Keratinocyte (primary cell): ENCODE measurements at regions not wholly inside any gene's neighbourhood (a gene's known extent, or its start where the extent isn't known, plus 50 kb on each side); places are given as distances from the start of the nearest gene placed in this dataset.

Experiments
- DNase-seq: peaks from one replicate; pipeline ENCODE4 v3.0.0-alpha.2; 2011; ENCODE audit warnings: low read depth, missing footprints, low spot score
- FAIRE-seq: peaks from 2 replicates; lab custom pipeline; 2011; peaks lifted over from hg19 to GRCh38; lab: Jason Lieb, UNC
- H2AFZ ChIP-seq: 2 replicates; pipeline ENCODE4 v1.6.0; 2012; ENCODE audit warnings: low read length, control low read depth, inconsistent platforms; ENCODE audit not compliant: control insufficient read depth
- H3K27ac ChIP-seq: 2 replicates; pipeline ENCODE4 v1.5.1; 2011; ENCODE audit warnings: low read length; ENCODE audit not compliant: control insufficient read depth, insufficient read depth
- H3K27me3 ChIP-seq: 3 replicates; pipeline ENCODE4 v1.6.0; 2011; ENCODE audit warnings: low read length; ENCODE audit not compliant: control insufficient read depth, insufficient read depth; ENCODE audit errors: extremely low read depth
- H3K36me3 ChIP-seq, 2 experiments: 2 replicates in 1 of 2; 3 replicates in 1 of 2; pipeline ENCODE4 v1.5.1; 2011; ENCODE audit warnings: low read length in 2 of 2, mild to moderate bottlenecking in 1 of 2; ENCODE audit not compliant: control insufficient read depth in 2 of 2, insufficient read depth in 2 of 2; ENCODE audit errors: extremely low read depth in 1 of 2
- H3K4me1 ChIP-seq: 3 replicates; pipeline ENCODE4 v1.5.1; 2011; ENCODE audit warnings: low read length; ENCODE audit not compliant: control insufficient read depth, insufficient read depth; ENCODE audit errors: extremely low read depth
- H3K4me2 ChIP-seq: 3 replicates; pipeline ENCODE4 v1.6.0; 2011; ENCODE audit warnings: low read depth, low read length; ENCODE audit not compliant: control insufficient read depth, insufficient read depth; ENCODE audit errors: extremely low read depth
- H3K4me3 ChIP-seq, 3 experiments: fragments of 200-600 bp in 1 of 3; sonication (generic) in 1 of 3; 2 replicates in 2 of 3; 3 replicates in 1 of 3; pipeline ENCODE4 v1.5.1; 2011 to 2016; ENCODE audit warnings: low read length in 3 of 3, mild to moderate bottlenecking in 3 of 3, control low read depth in 2 of 3, inconsistent platforms in 1 of 3, low read depth in 1 of 3, mixed read lengths in 1 of 3, mixed run types in 1 of 3, moderate library complexity in 1 of 3; ENCODE audit not compliant: control insufficient read depth in 2 of 3, insufficient read depth in 2 of 3; ENCODE audit errors: extremely low read depth in 1 of 3
- H3K79me2 ChIP-seq: 2 replicates; pipeline ENCODE4 v1.6.0; 2012; ENCODE audit warnings: low read length; ENCODE audit not compliant: control insufficient read depth, insufficient read depth
- H3K9ac ChIP-seq: 3 replicates; pipeline ENCODE4 v1.6.0; 2011; ENCODE audit warnings: low read length; ENCODE audit not compliant: control insufficient read depth, insufficient read depth; ENCODE audit errors: extremely low read depth
- H3K9me1 ChIP-seq: 3 replicates; pipeline ENCODE4 v1.6.0; 2011; ENCODE audit warnings: low read length; ENCODE audit not compliant: control insufficient read depth, insufficient read depth; ENCODE audit errors: extremely low read depth
- H3K9me3 ChIP-seq: 2 replicates; pipeline ENCODE4 v1.5.1; 2012; ENCODE audit warnings: low read depth, low read length; ENCODE audit not compliant: control insufficient read depth
- H4K20me1 ChIP-seq: 3 replicates; pipeline ENCODE4 v1.6.0; 2011; ENCODE audit warnings: low read length; ENCODE audit not compliant: control insufficient read depth, insufficient read depth; ENCODE audit errors: extremely low read depth
- EZH2 ChIP-seq: IDR thresholded peaks from one replicate; pipeline ENCODE4 v1.6.1; 2012; ENCODE audit warnings: inconsistent platforms, mild to moderate bottlenecking, low read length, moderate library complexity
- dilution Hi-C: fragments of 300-500 bp; cut with MboI; formaldehyde crosslinking; loops from one replicate; pipeline ENCODE4 v1.7.0; 2020; ENCODE audit warnings: low sequenced_read_pairs; ENCODE audit not compliant: extremely low pct_ligation_motif_present
- TF ChIP-seq, protein P1 (sequence below), 3 experiments: IDR thresholded peaks in 1 of 3; conservative IDR thresholded peaks in 1 of 3; optimal IDR thresholded peaks in 1 of 3; 2 replicates in 2 of 3; 3 replicates in 1 of 3; pipeline versions ENCODE3 to v1.5.1; 2011; ENCODE audit warnings: low read length in 3 of 3, mild to moderate bottlenecking in 3 of 3, moderate library complexity in 2 of 3, control low read depth in 1 of 3, inconsistent platforms in 1 of 3; ENCODE audit not compliant: insufficient read depth in 2 of 3; ENCODE audit errors: extremely low read depth in 1 of 3

DNA sequence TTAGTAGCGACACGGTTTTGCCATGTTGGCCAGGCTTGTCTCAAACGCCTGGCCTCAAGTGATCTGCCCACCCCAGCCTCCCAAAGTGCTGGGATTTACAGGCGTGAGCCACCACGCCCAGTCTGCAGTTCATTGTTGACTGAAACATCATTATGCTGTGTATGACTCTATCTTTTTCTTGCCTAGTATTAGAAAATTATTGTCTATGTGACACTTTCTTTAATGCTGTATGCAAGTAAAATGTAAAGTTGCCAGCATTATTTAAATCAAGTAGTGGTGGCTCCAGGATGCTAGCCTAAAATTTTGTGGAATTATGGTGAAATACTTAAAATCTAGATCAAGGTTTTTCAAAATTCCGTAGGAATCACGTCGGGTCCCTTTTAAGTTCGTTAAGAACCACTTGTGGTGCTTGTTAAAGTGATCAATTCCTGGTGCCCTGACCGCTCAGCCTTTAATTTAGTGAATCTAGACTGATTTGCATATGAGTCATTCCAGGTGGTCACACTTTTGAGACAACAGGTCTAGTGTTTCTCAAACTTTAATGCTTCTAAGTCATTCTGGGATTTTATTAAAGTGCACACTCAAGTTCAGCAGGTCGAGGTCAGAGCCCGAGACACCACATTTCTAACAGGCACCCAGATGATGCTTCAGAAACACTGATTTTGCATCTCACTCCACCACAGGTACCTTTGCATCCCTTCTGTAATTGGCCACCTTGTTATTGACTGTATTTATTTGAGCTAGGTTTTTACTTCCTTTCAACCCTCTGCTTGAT lies 132.6 kb upstream of the MTHFD1L start:
- Histone ChIP-seq H3K27me3 (no peaks in the 10 kb centered on the region), H4K20me1 (no peaks in the 10 kb centered on the region), H3K27ac (no peak overlapping the region), H3K9ac (no peak overlapping the region), H3K4me1 (no peaks in the 10 kb centered on the region), H3K4me3 (no peak overlapping the region), H3K9me1 (no peaks in the 10 kb centered on the region), H3K79me2 (no peaks in the 10 kb centered on the region), H3K4me2 (no peak overlapping the region), H3K9me3 (no peaks in the 10 kb centered on the region), H3K36me3 (no peaks in the 10 kb centered on the region), H2AFZ (no peak overlapping the region)
- DNase-seq = no peak
- TF ChIP-seq, protein P1, sequence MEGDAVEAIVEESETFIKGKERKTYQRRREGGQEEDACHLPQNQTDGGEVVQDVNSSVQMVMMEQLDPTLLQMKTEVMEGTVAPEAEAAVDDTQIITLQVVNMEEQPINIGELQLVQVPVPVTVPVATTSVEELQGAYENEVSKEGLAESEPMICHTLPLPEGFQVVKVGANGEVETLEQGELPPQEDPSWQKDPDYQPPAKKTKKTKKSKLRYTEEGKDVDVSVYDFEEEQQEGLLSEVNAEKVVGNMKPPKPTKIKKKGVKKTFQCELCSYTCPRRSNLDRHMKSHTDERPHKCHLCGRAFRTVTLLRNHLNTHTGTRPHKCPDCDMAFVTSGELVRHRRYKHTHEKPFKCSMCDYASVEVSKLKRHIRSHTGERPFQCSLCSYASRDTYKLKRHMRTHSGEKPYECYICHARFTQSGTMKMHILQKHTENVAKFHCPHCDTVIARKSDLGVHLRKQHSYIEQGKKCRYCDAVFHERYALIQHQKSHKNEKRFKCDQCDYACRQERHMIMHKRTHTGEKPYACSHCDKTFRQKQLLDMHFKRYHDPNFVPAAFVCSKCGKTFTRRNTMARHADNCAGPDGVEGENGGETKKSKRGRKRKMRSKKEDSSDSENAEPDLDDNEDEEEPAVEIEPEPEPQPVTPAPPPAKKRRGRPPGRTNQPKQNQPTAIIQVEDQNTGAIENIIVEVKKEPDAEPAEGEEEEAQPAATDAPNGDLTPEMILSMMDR (optimal IDR thresholded peaks at IDR 0.05 in 1 of 3, IDR thresholded peaks at IDR 0.05 in 1 of 3, conservative IDR thresholded peaks at IDR 0.05 in 1 of 3; ENCODE audit: extremely low read depth in 1 of 3, insufficient read depth in 2 of 3, low read length in 3 of 3) = no peak
- TF ChIP-seq EZH2 = no peak
- dilution Hi-C loops = no loop called here
- no peak for FAIRE-seq

DNA sequence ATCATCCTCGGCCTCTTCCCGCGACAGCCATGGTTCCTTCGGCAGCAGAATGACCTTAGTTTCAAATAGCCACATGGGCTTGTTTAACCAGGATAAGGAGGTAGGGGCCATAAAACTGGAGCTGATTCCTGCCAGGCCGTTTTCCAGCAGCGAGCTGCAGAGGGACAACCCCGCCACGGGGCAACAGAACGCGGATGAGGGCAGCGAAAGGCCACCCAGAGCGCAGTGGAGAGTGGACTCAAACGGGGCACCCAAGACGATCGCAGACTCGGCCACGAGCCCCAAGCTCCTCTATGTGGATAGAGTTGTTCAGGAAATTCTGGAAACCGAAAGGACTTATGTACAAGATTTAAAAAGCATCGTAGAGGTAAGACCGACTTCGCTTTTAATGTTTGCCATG lies 131.8 kb upstream of the MTHFD1L start:
- no peak for FAIRE-seq

More for the DNA sequence above, 131.8 kb upstream of the MTHFD1L start:
- Histone ChIP-seq H3K4me1 (no peaks in the 10 kb centered on the region), H3K36me3 (no peaks in the 10 kb centered on the region), H3K9ac (no peak overlapping the region), H3K9me3 (no peaks in the 10 kb centered on the region), H4K20me1 (no peaks in the 10 kb centered on the region), H3K27me3 (no peaks in the 10 kb centered on the region), H3K4me3 (no peak overlapping the region), H3K9me1 (no peaks in the 10 kb centered on the region), H3K27ac (no peak overlapping the region), H2AFZ (no peak overlapping the region), H3K4me2 (no peak overlapping the region), H3K79me2 (no peaks in the 10 kb centered on the region)
- TF ChIP-seq, protein P1 (optimal IDR thresholded peaks at IDR 0.05 in 1 of 3, IDR thresholded peaks at IDR 0.05 in 1 of 3, conservative IDR thresholded peaks at IDR 0.05 in 1 of 3; ENCODE audit: extremely low read depth in 1 of 3, insufficient read depth in 2 of 3, low read length in 3 of 3) = no peak
- TF ChIP-seq EZH2 = no peak
- dilution Hi-C loops = no loop called here
- DNase-seq = no peak
